Lower leg skin (tissue), 4 donors: ENCODE measurements at regions not wholly inside any gene's neighbourhood (a gene's known extent, or its start where the extent isn't known, plus 50 kb on each side); places are given as distances from the start of the nearest gene placed in this dataset.
A peak's percentile ranks its signal among the peaks of the same experiment; 100 is the strongest.

Source experiments
- DNase-seq, 2 donors: peaks; one replicate each; pipeline ENCODE4 v3.0.0-alpha.2; 2019; ENCODE audit warnings: low spot score in 2 of 2
- H3K4me3 ChIP-seq: fragments of 200-600 bp; sonication (generic); 2 replicates; pipeline ENCODE4 v1.5.1; 2017; ENCODE audit warnings: mild to moderate bottlenecking, low read depth; ENCODE audit not compliant: poor library complexity, severe bottlenecking
- POLR2A ChIP-seq, 2 donors: fragments of 450-650 bp; IDR thresholded peaks; one replicate each; pipeline ENCODE4 v1.6.1; 2016 to 2017; ENCODE audit warnings: antibody characterized with exemption in 2 of 2, mild to moderate bottlenecking in 1 of 2, moderate library complexity in 1 of 2
- WGBS, 2 donors: methylation state at CpG; one replicate each; pipeline ENCODE4 v1.1.5; 2018; 5-methylcytosine and 5-hydroxymethylcytosine counted together
- intact Hi-C: fragments of 100-400 bp; cut with DNase I; formaldehyde crosslinking; loops from one replicate; pipeline ENCODE4 v1.15.0; 2023; ENCODE audit warnings: low total_unique reads
- TF ChIP-seq, protein P1 (sequence below), 3 donors: fragments of 450-650 bp; IDR thresholded peaks; one replicate each; pipeline ENCODE4 v1.5.1; 2016; ENCODE audit warnings: antibody characterized with exemption in 3 of 3, mild to moderate bottlenecking in 3 of 3, moderate library complexity in 2 of 3

DNA sequence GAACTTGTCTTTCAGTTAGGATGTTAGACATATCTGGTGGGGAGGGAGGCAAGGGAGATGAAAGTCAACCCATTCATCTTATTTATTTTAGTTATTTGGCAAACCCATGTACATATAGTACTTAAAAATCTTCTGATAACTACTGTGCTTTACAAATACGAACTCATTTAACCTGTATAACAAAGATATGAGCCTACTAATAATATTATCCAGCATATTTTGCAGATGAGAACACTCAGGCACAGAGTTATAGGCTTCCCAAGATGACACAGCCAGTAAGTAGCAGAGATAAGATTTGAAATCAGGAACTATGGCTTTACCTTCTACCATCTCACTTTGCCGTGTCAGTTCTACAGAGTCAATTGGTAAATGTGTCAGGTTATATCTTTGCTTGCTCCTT, 262.6 kb upstream of the DOK6 start:
- intact Hi-C loops: no loop called here
- TF ChIP-seq, protein P1, sequence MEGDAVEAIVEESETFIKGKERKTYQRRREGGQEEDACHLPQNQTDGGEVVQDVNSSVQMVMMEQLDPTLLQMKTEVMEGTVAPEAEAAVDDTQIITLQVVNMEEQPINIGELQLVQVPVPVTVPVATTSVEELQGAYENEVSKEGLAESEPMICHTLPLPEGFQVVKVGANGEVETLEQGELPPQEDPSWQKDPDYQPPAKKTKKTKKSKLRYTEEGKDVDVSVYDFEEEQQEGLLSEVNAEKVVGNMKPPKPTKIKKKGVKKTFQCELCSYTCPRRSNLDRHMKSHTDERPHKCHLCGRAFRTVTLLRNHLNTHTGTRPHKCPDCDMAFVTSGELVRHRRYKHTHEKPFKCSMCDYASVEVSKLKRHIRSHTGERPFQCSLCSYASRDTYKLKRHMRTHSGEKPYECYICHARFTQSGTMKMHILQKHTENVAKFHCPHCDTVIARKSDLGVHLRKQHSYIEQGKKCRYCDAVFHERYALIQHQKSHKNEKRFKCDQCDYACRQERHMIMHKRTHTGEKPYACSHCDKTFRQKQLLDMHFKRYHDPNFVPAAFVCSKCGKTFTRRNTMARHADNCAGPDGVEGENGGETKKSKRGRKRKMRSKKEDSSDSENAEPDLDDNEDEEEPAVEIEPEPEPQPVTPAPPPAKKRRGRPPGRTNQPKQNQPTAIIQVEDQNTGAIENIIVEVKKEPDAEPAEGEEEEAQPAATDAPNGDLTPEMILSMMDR (IDR thresholded peaks at IDR 0.05): no peak
- no peak for TF ChIP-seq POLR2A (IDR thresholded peaks at IDR 0.05)
- WGBS, 2 donors: 85 to 87% methylated on average over 2 of the region's 2 CpGs
- no peak for DNase-seq
- H3K4me3 ChIP-seq: no peak overlapping the region

DNA sequence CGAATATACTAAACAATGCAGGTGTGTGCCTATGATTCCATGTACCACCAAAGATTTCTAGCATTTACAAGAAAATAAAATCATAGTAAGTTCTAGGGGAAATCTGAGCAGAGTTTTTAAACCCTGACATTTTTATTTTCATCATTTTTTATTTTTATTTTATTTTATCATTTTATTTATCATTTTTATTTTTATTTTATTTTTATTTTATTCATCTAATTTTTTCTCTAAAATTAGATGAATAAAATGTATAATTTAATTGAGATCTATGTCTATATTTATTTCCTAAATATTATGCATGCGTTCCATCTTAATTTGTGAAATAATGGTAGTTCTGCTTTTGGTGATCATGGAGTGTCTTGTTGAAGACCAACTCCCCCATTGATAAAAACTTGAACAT, 257.6 kb upstream of the DOK6 start:
- no peak for DNase-seq
- WGBS, 2 donors: 89 to 95% methylated on average over 2 of the region's 2 CpGs
- intact Hi-C loops: no loop called here
- no peak overlapping the region for H3K4me3 ChIP-seq
- no peak for TF ChIP-seq POLR2A (IDR thresholded peaks at IDR 0.05)
- TF ChIP-seq, protein P1 (IDR thresholded peaks at IDR 0.05): no peak

DNA sequence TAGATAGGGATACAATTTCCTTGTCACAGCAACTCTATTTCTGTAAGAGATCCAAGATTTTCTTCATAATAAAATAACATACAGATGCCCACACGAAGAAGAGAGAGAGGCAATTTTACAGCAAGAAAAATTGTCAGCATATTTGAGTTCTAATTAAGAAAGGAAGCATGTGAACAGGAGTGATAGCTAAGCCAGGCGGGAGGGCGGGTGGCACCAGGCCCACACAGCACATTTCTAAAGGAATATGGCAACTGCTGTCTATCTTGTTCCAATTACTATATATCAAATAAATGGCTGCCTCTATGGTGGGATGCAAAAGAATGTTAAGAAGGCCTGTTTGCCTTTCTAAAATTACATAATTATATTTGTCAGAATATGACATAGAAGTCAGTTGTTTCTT, 248.3 kb upstream of the DOK6 start:
- TF ChIP-seq, protein P1 (IDR thresholded peaks at IDR 0.05): no peak
- no peak for TF ChIP-seq POLR2A (IDR thresholded peaks at IDR 0.05)
- H3K4me3 ChIP-seq: no peak overlapping the region
- whole genome bisulfite sequencing, 2 donors: 72 to 83% methylated on average over 3 of the region's 3 CpGs
- intact Hi-C loops: no loop called here
- DNase-seq: no peak

DNA sequence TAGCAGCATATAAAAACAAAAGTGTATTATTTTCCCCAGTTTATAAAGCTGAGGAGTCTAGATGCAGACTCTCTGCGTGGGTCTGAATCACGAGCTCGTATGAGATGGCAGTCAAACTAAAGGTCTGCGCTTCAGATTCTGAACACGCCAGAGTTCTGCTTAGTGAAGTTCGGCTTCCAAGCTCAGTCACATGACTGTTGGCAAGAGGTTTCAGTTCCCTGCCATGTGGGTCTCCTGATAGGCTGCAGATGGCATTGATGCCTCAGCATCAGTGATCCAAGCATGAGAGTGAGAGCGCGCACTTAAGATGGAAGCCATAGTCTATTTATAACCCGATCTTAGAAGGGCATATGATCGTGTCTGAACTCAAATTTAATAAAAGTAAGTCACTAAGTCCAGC, 242.8 kb upstream of the DOK6 start:
- intact Hi-C loops: no loop called here
- WGBS, 2 donors: 92 to 94% methylated on average over 10 of the region's 10 CpGs
- H3K4me3 ChIP-seq: no peak overlapping the region
- no peak for DNase-seq
- TF ChIP-seq POLR2A (IDR thresholded peaks at IDR 0.05): no peak
- TF ChIP-seq, protein P1 (IDR thresholded peaks at IDR 0.05): no peak

DNA sequence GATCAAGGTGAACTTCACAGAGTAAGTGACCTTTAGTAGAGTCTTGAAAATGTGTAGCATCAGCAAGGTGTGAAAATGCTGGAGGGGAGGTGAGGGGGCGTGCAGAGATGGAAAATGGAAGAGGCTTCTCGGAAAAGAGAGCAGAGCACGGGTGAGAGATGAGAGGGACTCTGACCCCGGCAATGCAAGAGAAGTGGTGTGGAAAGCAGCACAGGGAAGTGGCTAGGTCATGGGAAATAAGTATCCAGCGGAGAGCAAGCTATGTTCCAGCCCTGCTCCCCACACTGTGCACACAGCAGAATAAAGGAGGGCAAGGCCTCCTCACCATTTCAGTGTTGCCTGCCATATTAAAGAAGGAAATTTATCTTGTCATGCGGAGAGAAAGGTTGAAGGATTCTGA, 241.7 kb upstream of the DOK6 start:
- no peak for DNase-seq
- TF ChIP-seq, protein P1 (IDR thresholded peaks at IDR 0.05): no peak
- TF ChIP-seq POLR2A (IDR thresholded peaks at IDR 0.05): no peak
- no peak overlapping the region for H3K4me3 ChIP-seq
- intact Hi-C loops: no loop called here
- 78 to 79% methylated on average over 6 of the region's 6 CpGs for WGBS, 2 donors

DNA sequence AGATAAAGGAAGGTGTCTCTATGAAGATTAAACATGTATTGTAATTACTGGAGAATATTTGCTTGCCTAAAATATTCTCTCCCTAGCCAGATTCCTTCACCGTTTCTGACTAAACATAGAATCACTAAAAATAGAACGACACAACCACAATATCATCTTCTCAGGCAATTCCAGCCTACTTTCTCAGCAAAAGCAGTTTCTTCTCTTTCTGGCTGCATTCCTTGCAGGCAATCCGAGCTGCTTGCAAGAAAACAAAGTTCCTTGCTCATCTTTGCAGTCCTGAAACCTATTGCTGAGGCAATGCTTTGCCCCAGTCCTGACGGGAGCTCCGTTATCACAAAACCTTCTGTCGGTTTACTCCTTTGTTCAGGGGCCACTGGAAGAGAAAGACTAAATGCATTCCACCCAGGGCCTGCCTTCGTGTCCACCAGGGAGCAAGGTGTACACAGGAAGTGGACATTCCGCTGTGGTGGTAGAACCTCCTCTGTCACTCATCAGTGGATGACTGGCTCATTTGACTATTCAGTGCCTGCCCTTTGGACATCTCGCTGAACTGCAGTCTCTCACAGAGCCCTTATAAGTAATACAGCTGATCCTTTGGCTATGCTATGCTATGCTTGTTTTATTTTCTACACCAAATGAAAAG, 239.2 kb upstream of the DOK6 start:
- TF ChIP-seq, protein P1 (IDR thresholded peaks at IDR 0.05): no peak
- TF ChIP-seq POLR2A (IDR thresholded peaks at IDR 0.05): no peak
- intact Hi-C loops: no loop called here
- DNase-seq: peak in 1 of 2 donors; percentile 84
- 53 to 56% methylated on average over 9 of the region's 9 CpGs for WGBS, 2 donors
- no peak overlapping the region for H3K4me3 ChIP-seq
